CD14-positive monocyte (primary cell): ENCODE measurements at regions not wholly inside any gene's neighbourhood (a gene's known extent, or its start where the extent isn't known, plus 50 kb on each side); places are given as distances from the start of the nearest gene placed in this dataset.

ENCODE experiments used
- DNase-seq, 3 donors: peaks; one replicate each; pipeline ENCODE4 v3.0.0-alpha.2; 2011 to 2022
- H2AFZ ChIP-seq: 2 replicates; pipeline ENCODE4 v1.6.0; 2012; ENCODE audit warnings: mild to moderate bottlenecking, low read depth, low read length, inconsistent platforms; ENCODE audit not compliant: insufficient read depth, poor library complexity, severe bottlenecking
- H3K27ac ChIP-seq, 2 donors: 1 replicate in 1 of 2; 2 replicates in 1 of 2; pipeline ENCODE4 v1.5.1; 2012 to 2013; ENCODE audit warnings: low read length in 2 of 2, control low read depth in 1 of 2, inconsistent platforms in 1 of 2, low read depth in 1 of 2, mild to moderate bottlenecking in 1 of 2
- H3K27me3 ChIP-seq, 2 donors: one replicate each; pipeline versions ENCODE4 v1.6.0 to v1.6.1; 2011 to 2013; ENCODE audit warnings: low read length in 2 of 2; ENCODE audit not compliant: control insufficient read depth in 2 of 2, insufficient read depth in 2 of 2
- H3K36me3 ChIP-seq, 2 donors: replicated peaks in 1 of 2; 1 replicate in 1 of 2; 2 replicates in 1 of 2; pipeline versions ENCODE4 v1.5.1 to v1.6.1; 2012 to 2013; ENCODE audit warnings: low read length in 2 of 2, control low read depth in 1 of 2, inconsistent platforms in 1 of 2, mild to moderate bottlenecking in 1 of 2; ENCODE audit not compliant: insufficient read depth in 2 of 2, control insufficient read depth in 1 of 2
- H3K4me1 ChIP-seq, 2 donors: 1 replicate in 1 of 2; 2 replicates in 1 of 2; pipeline versions ENCODE4 v1.5.1 to v1.6.1; 2012 to 2013; ENCODE audit warnings: low read length in 2 of 2, control low read depth in 1 of 2, inconsistent platforms in 1 of 2, mild to moderate bottlenecking in 1 of 2, moderate library complexity in 1 of 2; ENCODE audit not compliant: insufficient read depth in 2 of 2, control insufficient read depth in 1 of 2
- H3K4me2 ChIP-seq: replicated peaks from 2 replicates; pipeline ENCODE3; 2012; ENCODE audit warnings: low read length, moderate library complexity, mild to moderate bottlenecking; ENCODE audit not compliant: poor library complexity, severe bottlenecking; ENCODE audit errors: extremely low read depth
- H3K4me3 ChIP-seq, 3 experiments: fragments of 200-600 bp in 1 of 3; sonication (generic) in 1 of 3; replicated peaks in 1 of 3; 1 replicate in 2 of 3; 2 replicates in 1 of 3; pipeline ENCODE4 v1.5.1; 2011 to 2013; ENCODE audit warnings: low read length in 3 of 3, mild to moderate bottlenecking in 3 of 3, control low read depth in 2 of 3, low read depth in 2 of 3, inconsistent platforms in 1 of 3, moderate library complexity in 1 of 3
- H3K79me2 ChIP-seq: 2 replicates; pipeline ENCODE4 v1.6.0; 2012; ENCODE audit warnings: mild to moderate bottlenecking, control low read depth, inconsistent platforms, low read length, moderate library complexity; ENCODE audit not compliant: insufficient read depth
- H3K9ac ChIP-seq: 2 replicates; pipeline ENCODE4 v1.6.0; 2017; ENCODE audit warnings: low read length, mild to moderate bottlenecking; ENCODE audit not compliant: insufficient read depth, poor library complexity, severe bottlenecking
- H3K9me3 ChIP-seq, 2 donors: replicated peaks in 1 of 2; 1 replicate in 1 of 2; 2 replicates in 1 of 2; pipeline versions ENCODE4 v1.5.1 to v1.6.1; 2012 to 2013; ENCODE audit warnings: low read length in 2 of 2, control low read depth in 1 of 2; ENCODE audit not compliant: control insufficient read depth in 1 of 2, insufficient read depth in 1 of 2
- H4K20me1 ChIP-seq: 2 replicates; pipeline ENCODE4 v1.6.0; 2012; ENCODE audit warnings: mild to moderate bottlenecking, low read length, control low read depth, moderate library complexity; ENCODE audit not compliant: insufficient read depth
- H3K27ac Mint-ChIP-seq, 7 donors: one replicate each; pipeline ENCODE4 v1.8.0; 2020; ENCODE audit warnings: mild to moderate bottlenecking in 7 of 7, mixed read lengths in 7 of 7, moderate library complexity in 6 of 7, inconsistent platforms in 2 of 7
- H3K27me3 Mint-ChIP-seq, 3 donors: one replicate each; pipeline ENCODE4 v1.8.0; 2021 to 2022; ENCODE audit warnings: low read depth in 3 of 3, mild to moderate bottlenecking in 3 of 3, mixed read lengths in 3 of 3, moderate library complexity in 3 of 3, inconsistent platforms in 1 of 3
- H3K36me3 Mint-ChIP-seq, 2 donors: one replicate each; pipeline ENCODE4 v1.8.0; 2020; ENCODE audit warnings: mixed read lengths in 2 of 2, inconsistent platforms in 1 of 2, mild to moderate bottlenecking in 1 of 2
- H3K4me1 Mint-ChIP-seq: one replicate; pipeline ENCODE4 v1.8.0; 2020; ENCODE audit warnings: mild to moderate bottlenecking, mixed read lengths
- H3K4me3 Mint-ChIP-seq, 2 donors: one replicate each; pipeline ENCODE4 v1.8.0; 2020; ENCODE audit warnings: mild to moderate bottlenecking in 2 of 2, mixed read lengths in 2 of 2, moderate library complexity in 1 of 2
- H3K9me3 Mint-ChIP-seq, 7 donors: one replicate each; pipeline ENCODE4 v1.8.0; 2020 to 2022; ENCODE audit warnings: mixed read lengths in 7 of 7, mild to moderate bottlenecking in 6 of 7, moderate library complexity in 6 of 7, inconsistent platforms in 2 of 7
- CTCF ChIP-seq: fragments of 200-600 bp; IDR thresholded peaks from one replicate; pipeline ENCODE4 v1.8.0; 2022; ENCODE audit warnings: antibody characterized with exemption, mild to moderate bottlenecking
- WGBS: methylation state at CpG from one replicate; pipeline ENCODE4 v1.1.5; 2013; ENCODE audit warnings: missing lambda C conversion rate; ENCODE audit not compliant: insufficient coverage; 5-methylcytosine and 5-hydroxymethylcytosine counted together
- intact Hi-C, 2 donors: fragments of 100-400 bp; cut with micrococcal nuclease; formaldehyde crosslinking; loops; one replicate each; pipeline versions ENCODE4 v1.15.0 to v1.15.1; 2023

DNA sequence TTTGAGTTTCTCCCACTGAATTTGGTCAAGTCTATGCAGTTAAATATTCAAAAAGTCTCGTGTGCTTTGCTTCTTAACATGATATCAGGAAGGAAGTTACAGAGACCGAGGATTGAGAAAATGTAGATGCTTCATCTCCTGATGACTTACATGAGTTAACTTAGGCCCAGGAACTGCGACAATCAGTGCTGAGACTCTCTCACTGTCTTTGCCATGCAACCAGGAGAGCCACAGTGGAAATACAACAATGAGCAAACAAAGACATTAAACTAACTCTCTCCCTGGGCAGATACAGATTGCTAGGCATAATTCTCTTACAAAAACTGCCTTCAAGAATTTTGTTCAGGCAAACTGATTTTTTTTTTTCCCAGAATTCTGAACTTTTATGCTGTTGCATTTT is 440.6 kb upstream of the EPHA7 start:
- no peak overlapping the region for H3K4me3 Mint-ChIP-seq
- no peaks in the 10 kb centered on the region for H4K20me1 ChIP-seq
- H3K79me2 ChIP-seq = no peaks in the 10 kb centered on the region
- H3K27ac Mint-ChIP-seq = no peak overlapping the region
- no peaks in the 10 kb centered on the region for H3K36me3 Mint-ChIP-seq
- no peaks in the 10 kb centered on the region for H3K27me3 Mint-ChIP-seq
- no peak overlapping the region for H3K4me2 ChIP-seq
- H3K36me3 ChIP-seq = no peaks in the 10 kb centered on the region
- no peak overlapping the region for H3K27ac ChIP-seq
- intact Hi-C loops = no loop called here
- WGBS = 61% methylated on average over 3 of the region's 3 CpGs
- H3K9ac ChIP-seq = no peak overlapping the region
- peaks cover 0 to 6% (median 1%) of the 10 kb centered on the region in 7 donors for H3K9me3 Mint-ChIP-seq
- H3K9me3 ChIP-seq = no peaks in the 10 kb centered on the region
- no peak overlapping the region for H2AFZ ChIP-seq
- H3K4me3 ChIP-seq = no peak overlapping the region
- H3K4me1 Mint-ChIP-seq = no peaks in the 10 kb centered on the region
- TF ChIP-seq CTCF = no peak
- no peaks in the 10 kb centered on the region for H3K4me1 ChIP-seq
- no peaks in the 10 kb centered on the region for H3K27me3 ChIP-seq
- no peak for DNase-seq

GRCh38 chr6:93858213-93858612 is 438.9 kb upstream of the EPHA7 start:
- no peak overlapping the region for H3K9ac ChIP-seq
- Mint-ChIP-seq H3K4me3 (no peak overlapping the region), H3K27ac (no peak overlapping the region), H3K9me3 (peaks cover 0 to 9% (median 1%) of the 10 kb centered on the region in 7 donors), H3K36me3 (no peaks in the 10 kb centered on the region), H3K4me1 (no peaks in the 10 kb centered on the region), H3K27me3 (peaks cover 0 to 2% (median 0%) of the 10 kb centered on the region in 3 donors)
- H3K9me3 ChIP-seq = no peaks in the 10 kb centered on the region
- intact Hi-C loops = no loop called here
- no peaks in the 10 kb centered on the region for H4K20me1 ChIP-seq
- TF ChIP-seq CTCF = no peak
- H3K27me3 ChIP-seq = no peaks in the 10 kb centered on the region
- H3K4me2 ChIP-seq = no peak overlapping the region
- no peaks in the 10 kb centered on the region for H3K4me1 ChIP-seq
- no peak overlapping the region for H3K27ac ChIP-seq
- DNase-seq = no peak
- no CpG with 5 or more reads among the region's 2 CpGs for WGBS
- H3K36me3 ChIP-seq = no peaks in the 10 kb centered on the region
- H3K4me3 ChIP-seq = no peak overlapping the region
- H3K79me2 ChIP-seq = no peaks in the 10 kb centered on the region
- H2AFZ ChIP-seq = no peak overlapping the region
